Breast epithelium (tissue), 3 donors: ENCODE measurements at regions not wholly inside any gene's neighbourhood (a gene's known extent, or its start where the extent isn't known, plus 50 kb on each side); places are given as distances from the start of the nearest gene placed in this dataset.

Experiments used
- CTCF ChIP-seq, 3 donors: fragments of 450-650 bp; IDR thresholded peaks; one replicate each; pipeline ENCODE4 v1.5.1; 2016 to 2017; ENCODE audit warnings: antibody characterized with exemption in 3 of 3, mild to moderate bottlenecking in 3 of 3, moderate library complexity in 3 of 3
- POLR2A ChIP-seq: fragments of 450-650 bp; IDR thresholded peaks from one replicate; pipeline ENCODE4 v1.6.1; 2016; ENCODE audit warnings: antibody characterized with exemption, mild to moderate bottlenecking, moderate library complexity
- POLR2AphosphoS5 ChIP-seq, 3 donors: sonication (generic); formaldehyde crosslinking; IDR thresholded peaks; one replicate each; pipeline ENCODE4 v1.6.1; 2017; ENCODE audit warnings: antibody characterized with exemption in 3 of 3

DNA sequence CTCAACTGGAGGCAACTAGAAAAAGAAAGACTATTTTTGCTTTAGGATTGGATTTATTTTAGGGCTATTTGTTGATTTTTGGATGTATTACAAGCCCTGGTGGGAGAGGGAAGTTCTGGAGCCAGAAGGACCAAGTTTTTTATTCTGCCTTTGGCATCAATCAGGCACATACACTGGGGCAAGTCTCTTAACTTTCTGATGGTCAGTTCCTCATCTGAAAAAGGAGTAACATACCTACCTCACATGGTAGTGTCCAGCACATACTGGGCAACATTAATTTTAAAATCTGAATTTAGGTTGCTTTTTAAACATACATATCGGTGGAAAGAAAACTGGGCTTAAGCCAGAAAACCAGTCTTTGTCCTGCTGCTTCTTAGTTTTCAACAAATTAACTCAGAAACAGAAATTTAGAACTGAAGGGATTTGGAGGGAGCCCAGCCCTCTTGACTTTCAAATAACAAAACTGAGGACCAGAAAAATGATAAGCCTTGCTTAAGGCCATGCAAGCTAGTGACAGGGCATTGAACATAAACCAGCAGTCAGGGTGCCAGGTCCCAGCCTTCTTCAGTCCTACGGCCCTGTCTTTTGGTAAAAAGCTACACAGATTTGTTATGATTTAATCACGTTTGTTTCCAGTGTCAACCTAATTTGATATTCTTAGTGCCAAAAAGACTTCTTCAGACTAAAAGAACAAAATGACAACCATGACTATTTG, 90.2 kb upstream of the SLC38A2 start:
- no peak for TF ChIP-seq CTCF (IDR thresholded peaks at IDR 0.05)
- no peak for TF ChIP-seq POLR2A
- TF ChIP-seq POLR2AphosphoS5 (IDR thresholded peaks at IDR 0.05) = no peak
